ENCODE measurements at regions not wholly inside any gene's neighbourhood (a gene's known extent, or its start where the extent isn't known, plus 50 kb on each side); places are given as distances from the start of the nearest gene placed in this dataset.

- no peak overlapping the region for H3K4me3 ChIP-seq
- no peaks in the 10 kb centered on the region; the same call in 1 of the 2 replicates for H3K4me1 ChIP-seq (ENCODE audit: insufficient read depth)
- TF ChIP-seq NANOG (IDR thresholded peaks at IDR 0.05; ENCODE audit: borderline replicate concordance): no peak
- TF ChIP-seq ETS1 (IDR thresholded peaks at IDR 0.05): no peak
- TF ChIP-seq ZNF331 (CRISPR knock-in tag; IDR thresholded peaks at IDR 0.05; ENCODE audit: low read depth): no peak
- no peak for TF ChIP-seq EZH2phosphoT487 (IDR thresholded peaks at IDR 0.05; ENCODE audit: unreplicated experiment)
- no peak for TF ChIP-seq ZNF462 (CRISPR knock-in tag; IDR thresholded peaks at IDR 0.05)
- TF ChIP-seq JUNB (IDR thresholded peaks at IDR 0.05; ENCODE audit: unreplicated experiment): no peak
- TF ChIP-seq EZH2 (IDR thresholded peaks at IDR 0.05; ENCODE audit: low read depth, unreplicated experiment): no peak
- no peak for TF ChIP-seq REST (IDR thresholded peaks at IDR 0.05; ENCODE audit: unreplicated experiment)
- no peak for TF ChIP-seq POLR2AphosphoS5 (IDR thresholded peaks at IDR 0.05; ENCODE audit: low read depth)
- no peak for TF ChIP-seq CTCF (conservative IDR thresholded peaks at IDR 0.05; ENCODE audit: low read depth in 2 of 2)
- TF ChIP-seq ZNF114 (CRISPR knock-in tag; IDR thresholded peaks at IDR 0.05): no peak
- no peak for TF ChIP-seq CREB1 (CRISPR knock-in tag; IDR thresholded peaks at IDR 0.05; ENCODE audit: low read depth)
- TF ChIP-seq STAT1 (IDR thresholded peaks at IDR 0.05; ENCODE audit: unreplicated experiment): no peak
- no peaks in the 10 kb centered on the region for H3K27me3 Mint-ChIP-seq (ENCODE audit: insufficient read depth, low read depth, poor library complexity)
- no peak overlapping the region for H3K4me3 Mint-ChIP-seq
- H3K79me2 ChIP-seq (replicated peaks; ENCODE audit: insufficient read depth): no peaks in the 10 kb centered on the region
- no peak overlapping the region for H3K27ac Mint-ChIP-seq
- peaks cover 8% of the 10 kb centered on the region; the same call in 1 of the 2 replicates for H3K27me3 ChIP-seq (ENCODE audit: insufficient read depth)
- no peak for DNase-seq (ENCODE audit: low spot score)
- H3K9me3 Mint-ChIP-seq: no peaks in the 10 kb centered on the region
- no peak overlapping the region for H3K4me2 ChIP-seq
- ATAC-seq: no peak
- no peaks in the 10 kb centered on the region for H3K9me2 ChIP-seq (ENCODE audit: insufficient read depth)
- H3K4me1 Mint-ChIP-seq: peaks cover 4% of the 10 kb centered on the region; the same call in 2 of the 3 replicates
- no peaks in the 10 kb centered on the region for H3K36me3 Mint-ChIP-seq (ENCODE audit: low read depth)
- H3F3A ChIP-seq (replicated peaks; ENCODE audit: low read depth): no peaks in the 10 kb centered on the region
- no peaks in the 10 kb centered on the region for H3K36me3 ChIP-seq (ENCODE audit: insufficient read depth)
- no peaks in the 10 kb centered on the region for H4K20me1 ChIP-seq (replicated peaks; ENCODE audit: insufficient read depth)
- H2AFZ ChIP-seq: no peak overlapping the region
- no peak overlapping the region for H3K27ac ChIP-seq (ENCODE audit: low read depth)
These were observed 869.8 kb downstream of the TRAM1L1 start for GRCh38 chr4:116215622-116216021.

Data from GM23338 (cell line).